NB4 (cell line): ENCODE measurements at regions not wholly inside any gene's neighbourhood (a gene's known extent, or its start where the extent isn't known, plus 50 kb on each side); places are given as distances from the start of the nearest gene placed in this dataset.

Experiments used
- CTCF ChIP-seq: IDR thresholded peaks from one replicate; pipeline ENCODE4 v1.5.1; 2012; ENCODE audit warnings: low read depth, low read length
- MYC ChIP-seq: IDR thresholded peaks from 2 replicates; pipeline ENCODE4 v1.6.1; 2011; ENCODE audit warnings: low read depth, low read length
- POLR2A ChIP-seq: IDR thresholded peaks from 2 replicates; pipeline ENCODE4 v1.6.1; 2011; ENCODE audit warnings: mild to moderate bottlenecking; ENCODE audit not compliant: insufficient read length; ENCODE audit errors: extremely low read depth

- TF ChIP-seq MYC (no peak), CTCF (no peak), POLR2A (no peak)
These were observed 564.3 kb downstream of the USP25 start for GRCh38 chr21:16294128-16294527.
